H9 (cell line): ENCODE measurements at regions not wholly inside any gene's neighbourhood (a gene's known extent, or its start where the extent isn't known, plus 50 kb on each side); places are given as distances from the start of the nearest gene placed in this dataset.

Experiments used
- DNase-seq: peaks from one replicate; pipeline ENCODE4 v3.0.0-alpha.2; 2017
- H2AFZ ChIP-seq: one replicate; pipeline ENCODE4 v1.6.1; 2013; ENCODE audit warnings: mild to moderate bottlenecking, low read length, control low read depth, moderate library complexity
- H2AK5ac ChIP-seq: 2 replicates; pipeline ENCODE4 v1.6.1; 2013; ENCODE audit warnings: low read length, control low read depth, mixed read lengths; ENCODE audit not compliant: insufficient read length
- H2BK120ac ChIP-seq: one replicate; pipeline ENCODE4 v1.6.1; 2013; ENCODE audit warnings: low read depth, mild to moderate bottlenecking, low read length, control low read depth, inconsistent platforms; ENCODE audit not compliant: poor library complexity, severe bottlenecking
- H2BK12ac ChIP-seq: 2 replicates; pipeline ENCODE4 v1.6.1; 2013; ENCODE audit warnings: low read length, control low read depth, mixed read lengths, low read depth; ENCODE audit not compliant: insufficient read length
- H2BK15ac ChIP-seq: 2 replicates; pipeline ENCODE4 v1.6.1; 2013; ENCODE audit warnings: low read depth, low read length, control low read depth
- H2BK20ac ChIP-seq: one replicate; pipeline ENCODE4 v1.6.1; 2013; ENCODE audit warnings: low read depth, mild to moderate bottlenecking, low read length, control low read depth, inconsistent platforms; ENCODE audit not compliant: poor library complexity, severe bottlenecking
- H2BK5ac ChIP-seq: 2 replicates; pipeline ENCODE4 v1.6.1; 2013; ENCODE audit warnings: low read length, control low read depth, mixed read lengths; ENCODE audit not compliant: insufficient read length
- H3K14ac ChIP-seq: 2 replicates; pipeline ENCODE4 v1.6.1; 2013; ENCODE audit warnings: low read length, control low read depth; ENCODE audit not compliant: insufficient read depth
- H3K18ac ChIP-seq: 2 replicates; pipeline ENCODE4 v1.6.1; 2013; ENCODE audit warnings: low read depth, mild to moderate bottlenecking, mixed read lengths, low read length, control low read depth; ENCODE audit not compliant: insufficient read length
- H3K23ac ChIP-seq: 2 replicates; pipeline ENCODE4 v1.6.1; 2013; ENCODE audit warnings: low read length, control low read depth, mixed read lengths, low read depth; ENCODE audit not compliant: insufficient read length
- H3K23me2 ChIP-seq: 2 replicates; pipeline ENCODE4 v1.6.1; 2013; ENCODE audit warnings: low read depth, mild to moderate bottlenecking, mixed read lengths, low read length, control low read depth; ENCODE audit not compliant: insufficient read length, poor library complexity, severe bottlenecking
- H3K27ac ChIP-seq: 2 replicates; pipeline ENCODE4 v1.5.1; 2013; ENCODE audit warnings: low read length, control low read depth, mixed read lengths, low read depth; ENCODE audit not compliant: insufficient read length
- H3K27me3 ChIP-seq: 2 replicates; pipeline ENCODE4 v1.6.1; 2013; ENCODE audit warnings: low read length, control low read depth, inconsistent platforms; ENCODE audit not compliant: insufficient read depth
- H3K4ac ChIP-seq: 2 replicates; pipeline ENCODE4 v1.6.1; 2013; ENCODE audit warnings: low read depth, mild to moderate bottlenecking, control low read depth, inconsistent platforms, low read length, moderate library complexity
- H3K4me1 ChIP-seq: 2 replicates; pipeline ENCODE4 v1.6.1; 2013; ENCODE audit warnings: low read length, control low read depth, inconsistent platforms; ENCODE audit not compliant: insufficient read depth
- H3K4me2 ChIP-seq: 2 replicates; pipeline ENCODE4 v1.6.1; 2013; ENCODE audit warnings: low read length, control low read depth, mixed read lengths; ENCODE audit not compliant: insufficient read length, insufficient read depth
- H3K56ac ChIP-seq: 2 replicates; pipeline ENCODE4 v1.6.1; 2013; ENCODE audit warnings: low read depth, mild to moderate bottlenecking, mixed read lengths, low read length, control low read depth; ENCODE audit not compliant: insufficient read length
- H3K79me1 ChIP-seq: 2 replicates; pipeline ENCODE4 v1.6.1; 2013; ENCODE audit warnings: low read depth, mild to moderate bottlenecking, moderate library complexity, low read length, control low read depth, inconsistent platforms; ENCODE audit not compliant: insufficient read depth, poor library complexity, severe bottlenecking
- H3K79me2 ChIP-seq: 2 replicates; pipeline ENCODE4 v1.6.1; 2013; ENCODE audit warnings: low read length, control low read depth, inconsistent platforms; ENCODE audit not compliant: insufficient read depth
- H3K9ac ChIP-seq: 2 replicates; pipeline ENCODE4 v1.6.1; 2013; ENCODE audit warnings: low read length, control low read depth, mixed read lengths; ENCODE audit not compliant: insufficient read length; ENCODE audit errors: extremely low read depth
- H3K9me3 ChIP-seq: one replicate; pipeline ENCODE4 v1.6.1; 2013; ENCODE audit warnings: low read depth, low read length, inconsistent platforms; ENCODE audit not compliant: control insufficient read depth
- H3T11ph ChIP-seq: one replicate; pipeline ENCODE4 v1.6.1; 2013; ENCODE audit warnings: mild to moderate bottlenecking, low read length, control low read depth, inconsistent platforms
- H4K20me1 ChIP-seq: one replicate; pipeline ENCODE4 v1.6.1; 2013; ENCODE audit not compliant: control insufficient read depth, insufficient read length, insufficient read depth
- H4K5ac ChIP-seq: 2 replicates; pipeline ENCODE4 v1.6.1; 2013; ENCODE audit warnings: low read depth, mild to moderate bottlenecking, mixed read lengths, low read length, control low read depth; ENCODE audit not compliant: insufficient read length
- H4K8ac ChIP-seq: replicated peaks from 2 replicates; pipeline ENCODE4 v1.6.1; 2013; ENCODE audit warnings: low read length, control low read depth, mixed read lengths, low read depth; ENCODE audit not compliant: insufficient read length
- H4K91ac ChIP-seq: 2 replicates; pipeline ENCODE4 v1.6.1; 2013; ENCODE audit warnings: low read depth, mild to moderate bottlenecking, moderate library complexity, mixed read lengths, low read length, control low read depth; ENCODE audit not compliant: insufficient read length
- H3K27ac Mint-ChIP-seq, 3 experiments: 2 replicates in 2 of 3; 3 replicates in 1 of 3; pipeline ENCODE4 v1.8.0; 2020 to 2021; ENCODE audit warnings: mixed read lengths in 3 of 3, mild to moderate bottlenecking in 1 of 3, moderate library complexity in 1 of 3
- H3K27me3 Mint-ChIP-seq: 2 replicates; pipeline ENCODE4 v1.8.0; 2021; ENCODE audit warnings: low read depth, mild to moderate bottlenecking, moderate library complexity, mixed read lengths
- H3K36me3 Mint-ChIP-seq, 3 experiments: 2 replicates in 2 of 3; 3 replicates in 1 of 3; pipeline ENCODE4 v1.8.0; 2020 to 2021; ENCODE audit warnings: low read depth in 3 of 3, mixed read lengths in 3 of 3; ENCODE audit not compliant: insufficient read depth in 1 of 3
- H3K4me1 Mint-ChIP-seq, 2 experiments: 2 replicates each; pipeline ENCODE4 v1.8.0; 2020; ENCODE audit warnings: mixed read lengths in 2 of 2
- H3K4me3 Mint-ChIP-seq, 2 experiments: 2 replicates in 1 of 2; 3 replicates in 1 of 2; pipeline ENCODE4 v1.8.0; 2020 to 2021; ENCODE audit warnings: mild to moderate bottlenecking in 2 of 2, mixed read lengths in 2 of 2, moderate library complexity in 1 of 2
- H3K9me3 Mint-ChIP-seq, 2 experiments: 2 replicates in 1 of 2; 3 replicates in 1 of 2; pipeline ENCODE4 v1.8.0; 2020; ENCODE audit warnings: mild to moderate bottlenecking in 2 of 2, mixed read lengths in 2 of 2, moderate library complexity in 1 of 2
- WGBS: extraction: QIAGEN DNeasy Blood & Tissue Kit; methylation state at CpG from one replicate; pipeline ENCODE4 v1.1.7; 2013; ENCODE audit warnings: missing lambda C conversion rate, low lambda C conversion rate, mixed read lengths; ENCODE audit not compliant: insufficient read length; ENCODE audit errors: extremely low coverage; 5-methylcytosine and 5-hydroxymethylcytosine counted together
- TF ChIP-seq, protein P1 (sequence below): fragments of 200-600 bp; sonication (generic); conservative IDR thresholded peaks from 3 replicates; pipeline ENCODE4 v1.8.0; 2021; ENCODE audit warnings: antibody characterized with exemption, mild to moderate bottlenecking

GRCh38 chr6:28807682-28808280, 116.0 kb downstream of the TRIM27 start:
- no peak overlapping the region for H3K56ac ChIP-seq
- peak; percentile 74 for DNase-seq
- no peaks in the 10 kb centered on the region for H3K79me2 ChIP-seq
- no peak overlapping the region for H2BK20ac ChIP-seq
- TF ChIP-seq, protein P1, sequence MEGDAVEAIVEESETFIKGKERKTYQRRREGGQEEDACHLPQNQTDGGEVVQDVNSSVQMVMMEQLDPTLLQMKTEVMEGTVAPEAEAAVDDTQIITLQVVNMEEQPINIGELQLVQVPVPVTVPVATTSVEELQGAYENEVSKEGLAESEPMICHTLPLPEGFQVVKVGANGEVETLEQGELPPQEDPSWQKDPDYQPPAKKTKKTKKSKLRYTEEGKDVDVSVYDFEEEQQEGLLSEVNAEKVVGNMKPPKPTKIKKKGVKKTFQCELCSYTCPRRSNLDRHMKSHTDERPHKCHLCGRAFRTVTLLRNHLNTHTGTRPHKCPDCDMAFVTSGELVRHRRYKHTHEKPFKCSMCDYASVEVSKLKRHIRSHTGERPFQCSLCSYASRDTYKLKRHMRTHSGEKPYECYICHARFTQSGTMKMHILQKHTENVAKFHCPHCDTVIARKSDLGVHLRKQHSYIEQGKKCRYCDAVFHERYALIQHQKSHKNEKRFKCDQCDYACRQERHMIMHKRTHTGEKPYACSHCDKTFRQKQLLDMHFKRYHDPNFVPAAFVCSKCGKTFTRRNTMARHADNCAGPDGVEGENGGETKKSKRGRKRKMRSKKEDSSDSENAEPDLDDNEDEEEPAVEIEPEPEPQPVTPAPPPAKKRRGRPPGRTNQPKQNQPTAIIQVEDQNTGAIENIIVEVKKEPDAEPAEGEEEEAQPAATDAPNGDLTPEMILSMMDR = no peak
- no peak overlapping the region for H3K14ac ChIP-seq
- peaks cover 2% of the 10 kb centered on the region; the same call in 1 of the 2 replicates for H3K4me1 ChIP-seq
- H3K18ac ChIP-seq = no peak overlapping the region
- no peak overlapping the region for H2BK5ac ChIP-seq
- Mint-ChIP-seq H3K9me3 (peaks cover 3 to 14% of the 10 kb centered on the region in 2 experiments; a peak in 1 of 5 replicates), H3K27ac (no peak overlapping the region), H3K4me1 (peaks cover 29 to 42% of the 10 kb centered on the region in 2 experiments), H3K4me3 (peak overlapping the region; percentile 58 to 81), H3K27me3 (peaks cover 97% of the 10 kb centered on the region), H3K36me3 (peaks cover 0 to 2% (median 0%) of the 10 kb centered on the region in 3 experiments; a peak in 1 of 7 replicates)
- no peak overlapping the region for H3K23ac ChIP-seq
- H4K20me1 ChIP-seq = no peaks in the 10 kb centered on the region
- H3K9ac ChIP-seq = no peak overlapping the region
- no peak overlapping the region for H3K27ac ChIP-seq
- peaks cover 56% of the 10 kb centered on the region for H3K27me3 ChIP-seq
- H4K5ac ChIP-seq = no peak overlapping the region
- H2BK12ac ChIP-seq = no peak overlapping the region
- H3K23me2 ChIP-seq = peaks cover 25% of the 10 kb centered on the region
- peak overlapping the region; percentile 63 for H3K4me2 ChIP-seq
- no peak overlapping the region for H4K91ac ChIP-seq
- H3T11ph ChIP-seq = no peak overlapping the region
- H2AK5ac ChIP-seq = no peak overlapping the region
- no peak overlapping the region for H2AFZ ChIP-seq
- WGBS = no CpG with 5 or more reads among the region's 12 CpGs
- H2BK120ac ChIP-seq = no peak overlapping the region
- H2BK15ac ChIP-seq = no peak overlapping the region
- no peaks in the 10 kb centered on the region for H3K9me3 ChIP-seq
- H3K79me1 ChIP-seq = no peaks in the 10 kb centered on the region
- H3K4ac ChIP-seq = no peak overlapping the region
- no peak overlapping the region for H4K8ac ChIP-seq
